SK-N-SH treated with all-trans-retinoic acid at 6 μM for 48 hours (cell line): ENCODE measurements at regions not wholly inside any gene's neighbourhood (a gene's known extent, or its start where the extent isn't known, plus 50 kb on each side); places are given as distances from the start of the nearest gene placed in this dataset.

Source experiments
- CSDC2 ChIP-seq: fragments of 250-450 bp; sonication (Bioruptor Pico); IDR thresholded peaks from 2 replicates; pipeline ENCODE4 v1.5.0; 2020; ENCODE audit warnings: mild to moderate bottlenecking, moderate library complexity
- GLIS3 ChIP-seq: fragments of 250-450 bp; sonication (Bioruptor Pico); IDR thresholded peaks from 2 replicates; pipeline ENCODE4 v1.5.0; 2020; ENCODE audit warnings: mild to moderate bottlenecking, moderate library complexity
- ISL1 ChIP-seq: fragments of 250-450 bp; sonication (Bioruptor Pico); IDR thresholded peaks from 2 replicates; pipeline ENCODE4 v2.1.2; 2022; ENCODE audit warnings: mild to moderate bottlenecking, moderate library complexity
- RARB ChIP-seq: fragments of 250-450 bp; sonication (Bioruptor Pico); IDR thresholded peaks from 2 replicates; pipeline ENCODE4 v1.8.0; 2021; ENCODE audit warnings: mild to moderate bottlenecking, moderate library complexity
- SNAI2 ChIP-seq: fragments of 250-450 bp; sonication (Bioruptor Pico); IDR thresholded peaks from 2 replicates; pipeline ENCODE4 v1.5.0; 2020; ENCODE audit warnings: mild to moderate bottlenecking, moderate library complexity
- TOX ChIP-seq: fragments of 250-450 bp; sonication (Bioruptor Pico); IDR thresholded peaks from 2 replicates; pipeline ENCODE4 v1.8.0; 2021; ENCODE audit warnings: mild to moderate bottlenecking, moderate library complexity, borderline replicate concordance
- TF ChIP-seq, protein P1 (sequence below): fragments of 250-450 bp; sonication (Bioruptor Pico); IDR thresholded peaks from 2 replicates; pipeline ENCODE4 v1.8.0; 2020; ENCODE audit warnings: mild to moderate bottlenecking, moderate library complexity, borderline replicate concordance
- TF ChIP-seq, protein P2 (sequence below): fragments of 250-450 bp; sonication (Bioruptor Pico); IDR thresholded peaks from 2 replicates; pipeline ENCODE4 v1.5.1; 2020; ENCODE audit warnings: low read depth, mild to moderate bottlenecking, moderate library complexity
- TF ChIP-seq, protein P3 (sequence below): fragments of 250-450 bp; sonication (Bioruptor Pico); IDR thresholded peaks from 2 replicates; pipeline ENCODE4 v1.8.0; 2021; ENCODE audit warnings: low read depth, mild to moderate bottlenecking, moderate library complexity, borderline replicate concordance

DNA sequence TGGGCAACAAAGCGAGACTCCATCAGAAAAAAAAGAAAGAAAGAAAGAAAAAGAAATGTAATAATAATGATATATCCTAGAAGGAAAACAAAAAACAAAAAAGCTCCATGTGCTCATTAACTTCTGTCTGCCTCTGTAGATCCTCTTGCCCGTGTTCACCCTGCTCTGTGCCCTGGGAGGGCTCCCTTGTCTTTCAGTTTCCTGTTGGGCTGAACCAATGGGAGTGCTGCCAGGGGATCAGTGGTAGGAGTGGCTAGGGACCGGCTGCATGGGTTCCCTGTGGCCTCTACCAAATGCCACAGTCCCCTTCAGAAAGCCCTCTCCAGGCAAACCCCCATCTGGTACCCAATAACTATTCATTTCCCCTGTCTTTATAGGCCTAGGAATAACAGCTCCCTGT, 51.8 kb upstream of the PARD3 start:
- TF ChIP-seq RARB (CRISPR knock-in tag) (no peak), ISL1 (CRISPR knock-in tag) (no peak), TOX (CRISPR knock-in tag) (no peak), CSDC2 (CRISPR knock-in tag) (no peak), GLIS3 (CRISPR knock-in tag) (no peak), SNAI2 (CRISPR knock-in tag) (no peak)
- TF ChIP-seq, protein P1, sequence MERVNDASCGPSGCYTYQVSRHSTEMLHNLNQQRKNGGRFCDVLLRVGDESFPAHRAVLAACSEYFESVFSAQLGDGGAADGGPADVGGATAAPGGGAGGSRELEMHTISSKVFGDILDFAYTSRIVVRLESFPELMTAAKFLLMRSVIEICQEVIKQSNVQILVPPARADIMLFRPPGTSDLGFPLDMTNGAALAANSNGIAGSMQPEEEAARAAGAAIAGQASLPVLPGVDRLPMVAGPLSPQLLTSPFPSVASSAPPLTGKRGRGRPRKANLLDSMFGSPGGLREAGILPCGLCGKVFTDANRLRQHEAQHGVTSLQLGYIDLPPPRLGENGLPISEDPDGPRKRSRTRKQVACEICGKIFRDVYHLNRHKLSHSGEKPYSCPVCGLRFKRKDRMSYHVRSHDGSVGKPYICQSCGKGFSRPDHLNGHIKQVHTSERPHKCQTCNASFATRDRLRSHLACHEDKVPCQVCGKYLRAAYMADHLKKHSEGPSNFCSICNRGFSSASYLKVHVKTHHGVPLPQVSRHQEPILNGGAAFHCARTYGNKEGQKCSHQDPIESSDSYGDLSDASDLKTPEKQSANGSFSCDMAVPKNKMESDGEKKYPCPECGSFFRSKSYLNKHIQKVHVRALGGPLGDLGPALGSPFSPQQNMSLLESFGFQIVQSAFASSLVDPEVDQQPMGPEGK (CRISPR knock-in tag), result no peak
- TF ChIP-seq, protein P2, sequence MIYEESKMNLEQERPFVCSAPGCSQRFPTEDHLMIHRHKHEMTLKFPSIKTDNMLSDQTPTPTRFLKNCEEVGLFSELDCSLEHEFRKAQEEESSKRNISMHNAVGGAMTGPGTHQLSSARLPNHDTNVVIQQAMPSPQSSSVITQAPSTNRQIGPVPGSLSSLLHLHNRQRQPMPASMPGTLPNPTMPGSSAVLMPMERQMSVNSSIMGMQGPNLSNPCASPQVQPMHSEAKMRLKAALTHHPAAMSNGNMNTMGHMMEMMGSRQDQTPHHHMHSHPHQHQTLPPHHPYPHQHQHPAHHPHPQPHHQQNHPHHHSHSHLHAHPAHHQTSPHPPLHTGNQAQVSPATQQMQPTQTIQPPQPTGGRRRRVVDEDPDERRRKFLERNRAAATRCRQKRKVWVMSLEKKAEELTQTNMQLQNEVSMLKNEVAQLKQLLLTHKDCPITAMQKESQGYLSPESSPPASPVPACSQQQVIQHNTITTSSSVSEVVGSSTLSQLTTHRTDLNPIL, result no peak
- TF ChIP-seq, protein P3, sequence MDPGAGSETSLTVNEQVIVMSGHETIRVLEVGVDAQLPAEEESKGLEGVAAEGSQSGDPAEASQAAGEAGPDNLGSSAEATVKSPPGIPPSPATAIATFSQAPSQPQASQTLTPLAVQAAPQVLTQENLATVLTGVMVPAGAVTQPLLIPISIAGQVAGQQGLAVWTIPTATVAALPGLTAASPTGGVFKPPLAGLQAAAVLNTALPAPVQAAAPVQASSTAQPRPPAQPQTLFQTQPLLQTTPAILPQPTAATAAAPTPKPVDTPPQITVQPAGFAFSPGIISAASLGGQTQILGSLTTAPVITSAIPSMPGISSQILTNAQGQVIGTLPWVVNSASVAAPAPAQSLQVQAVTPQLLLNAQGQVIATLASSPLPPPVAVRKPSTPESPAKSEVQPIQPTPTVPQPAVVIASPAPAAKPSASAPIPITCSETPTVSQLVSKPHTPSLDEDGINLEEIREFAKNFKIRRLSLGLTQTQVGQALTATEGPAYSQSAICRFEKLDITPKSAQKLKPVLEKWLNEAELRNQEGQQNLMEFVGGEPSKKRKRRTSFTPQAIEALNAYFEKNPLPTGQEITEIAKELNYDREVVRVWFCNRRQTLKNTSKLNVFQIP (CRISPR knock-in tag), result no peak
